K562 (cell line): ENCODE measurements at regions not wholly inside any gene's neighbourhood (a gene's known extent, or its start where the extent isn't known, plus 50 kb on each side); places are given as distances from the start of the nearest gene placed in this dataset.

Experiments used
- ATAC-seq: fragments of 200-7000 bp; cut with Tn5 transposase; 3 replicates; pipeline ENCODE4 v1.9.1; 2020; ENCODE audit warnings: moderate library complexity
- BruUV-seq: library from RNA; stranded (reverse); fragments of 400-500 nt; replicated peaks from 2 replicates; lab custom pipeline; 2021; lab: Mats Ljungman, UMichigan
- CTCF ChIA-PET: fragments of 300-600 bp; formaldehyde crosslinking; extraction: SDS; loops from one replicate; lab custom pipeline; 2021; ENCODE audit warnings: low intra/inter-chr PET ratio; lab: Yijun Ruan, JAX
- POLR2A ChIA-PET: fragments of 300-600, 350-650 bp; sonication (Branson Sonifier 250); formaldehyde crosslinking; extraction: SDS; loops from one replicate; lab custom pipeline; 2021; ENCODE audit warnings: antibody characterized with exemption, inconsistent platforms; lab: Yijun Ruan, JAX
- DNase-seq, 4 experiments: peaks; one replicate each; pipeline versions ENCODE4 v3.0.0 to v3.0.0-alpha.2; 2011 to 2018; ENCODE audit warnings: low spot score in 3 of 4, mixed read lengths in 3 of 4; ENCODE audit errors: extremely low read depth in 1 of 4
- FAIRE-seq: peaks from 2 replicates; lab custom pipeline; 2011; peaks lifted over from hg19 to GRCh38; lab: Jason Lieb, UNC
- H2AFZ ChIP-seq: 2 replicates; pipeline ENCODE4 v1.6.0; 2011; ENCODE audit warnings: low read depth, low read length, control low read depth, inconsistent platforms
- H3K27ac ChIP-seq: fragments of 200-600 bp; 3 replicates; pipeline ENCODE4 v1.8.0; 2011; ENCODE audit warnings: low read depth, mild to moderate bottlenecking, control low read depth, inconsistent platforms, low read length, moderate library complexity, mixed read lengths; ENCODE audit errors: extremely low read depth
- H3K27me3 ChIP-seq, 2 experiments: fragments of 300-600 bp in 1 of 2; 2 replicates in 1 of 2; 3 replicates in 1 of 2; pipeline versions ENCODE4 v1.6.0 to v1.8.0; 2011; ENCODE audit warnings: inconsistent platforms in 2 of 2, low read length in 2 of 2, mild to moderate bottlenecking in 1 of 2, mixed read lengths in 1 of 2, moderate library complexity in 1 of 2; ENCODE audit not compliant: control insufficient read depth in 2 of 2, insufficient read depth in 2 of 2
- H3K36me3 ChIP-seq: fragments of 300-600 bp; 3 replicates; pipeline ENCODE4 v1.8.0; 2011; ENCODE audit warnings: mild to moderate bottlenecking, low read length, inconsistent platforms; ENCODE audit not compliant: control insufficient read depth, insufficient read depth
- H3K4me1 ChIP-seq, 2 experiments: fragments of 200-600 bp in 1 of 2; replicated peaks in 1 of 2; 2 replicates in 1 of 2; 3 replicates in 1 of 2; pipeline versions ENCODE4 v1.5.1 to v1.8.0; 2011; ENCODE audit warnings: inconsistent platforms in 2 of 2, low read length in 2 of 2, mild to moderate bottlenecking in 1 of 2, mixed read lengths in 1 of 2, moderate library complexity in 1 of 2; ENCODE audit not compliant: control insufficient read depth in 2 of 2, insufficient read depth in 2 of 2
- H3K4me2 ChIP-seq: 2 replicates; pipeline ENCODE4 v1.6.1; 2011; ENCODE audit warnings: low read length, control low read depth, inconsistent platforms, mixed read lengths; ENCODE audit not compliant: insufficient read depth
- H3K4me3 ChIP-seq: fragments of 200-600 bp; sonication (generic), shearing (Covaris generic); 2 replicates; pipeline ENCODE4 v1.5.1; 2016; ENCODE audit warnings: control low read depth, inconsistent platforms
- H3K79me2 ChIP-seq: fragments of 200-600 bp; 3 replicates; pipeline ENCODE4 v1.8.0; 2011; ENCODE audit warnings: low read length, inconsistent platforms; ENCODE audit not compliant: control insufficient read depth, insufficient read depth
- H3K9ac ChIP-seq, 2 experiments: 2 replicates each; pipeline versions ENCODE4 v1.6.0 to v1.6.1; 2011; ENCODE audit warnings: low read depth in 2 of 2, low read length in 2 of 2, control low read depth in 1 of 2, inconsistent platforms in 1 of 2, mild to moderate bottlenecking in 1 of 2, mixed read lengths in 1 of 2; ENCODE audit not compliant: insufficient read depth in 1 of 2
- H3K9me1 ChIP-seq: one replicate; pipeline ENCODE4 v1.6.0; 2011; ENCODE audit warnings: inconsistent platforms, mild to moderate bottlenecking, low read length, moderate library complexity; ENCODE audit not compliant: control insufficient read depth, insufficient read depth
- H3K9me3 ChIP-seq: replicated peaks from 2 replicates; pipeline ENCODE4 v1.5.1; 2011; ENCODE audit warnings: low read depth, low read length, inconsistent platforms; ENCODE audit not compliant: control insufficient read depth, insufficient read depth
- H4K20me1 ChIP-seq: replicated peaks from 2 replicates; pipeline ENCODE4 v1.6.1; 2011; ENCODE audit warnings: low read length, inconsistent platforms, mixed read lengths; ENCODE audit not compliant: control insufficient read depth, insufficient read depth
- MEIS2 ChIP-seq: fragments of 450-650 bp; IDR thresholded peaks from 2 replicates; pipeline ENCODE4 v1.6.1; 2014; ENCODE audit warnings: mild to moderate bottlenecking; ENCODE audit not compliant: partially characterized antibody
- WGBS: fragments of 100-300 bp; shearing (Covaris generic); methylation state at CpG from one replicate; pipeline ENCODE4 v1.1.6; 2016; ENCODE audit warnings: low coverage, mixed read lengths; ENCODE audit not compliant: insufficient coverage; ENCODE audit errors: missing lambda C conversion rate; 5-methylcytosine and 5-hydroxymethylcytosine counted together
- in situ Hi-C: fragments of 300-500 bp; cut with MboI; formaldehyde crosslinking; loops from 4 replicates; pipeline ENCODE4 v1.15.0; 2018; ENCODE audit warnings: inconsistent platforms, mixed read lengths
- intact Hi-C: fragments of 100-400 bp; cut with micrococcal nuclease; formaldehyde crosslinking; loops from 2 replicates; pipeline ENCODE4 v1.14.2; 2022
- TF ChIP-seq, protein P1 (sequence below), 2 experiments: fragments of 450-650 bp in 1 of 2; IDR thresholded peaks; 2 replicates each; pipeline ENCODE4 v1.6.1; 2011 to 2017; ENCODE audit warnings: low read depth in 2 of 2, antibody characterized with exemption in 1 of 2, borderline replicate concordance in 1 of 2, low read length in 1 of 2, mild to moderate bottlenecking in 1 of 2, mixed read lengths in 1 of 2; ENCODE audit not compliant: control insufficient read depth in 1 of 2
- TF ChIP-seq, protein P2 (sequence below), 2 experiments: IDR thresholded peaks in 1 of 2; conservative IDR thresholded peaks in 1 of 2; 2 replicates each; pipeline ENCODE4 v1.6.1; 2016; ENCODE audit warnings: low read depth in 2 of 2, mild to moderate bottlenecking in 1 of 2, missing compliant biosample characterization in 1 of 2, missing genetic modification characterization in 1 of 2, moderate library complexity in 1 of 2

DNA sequence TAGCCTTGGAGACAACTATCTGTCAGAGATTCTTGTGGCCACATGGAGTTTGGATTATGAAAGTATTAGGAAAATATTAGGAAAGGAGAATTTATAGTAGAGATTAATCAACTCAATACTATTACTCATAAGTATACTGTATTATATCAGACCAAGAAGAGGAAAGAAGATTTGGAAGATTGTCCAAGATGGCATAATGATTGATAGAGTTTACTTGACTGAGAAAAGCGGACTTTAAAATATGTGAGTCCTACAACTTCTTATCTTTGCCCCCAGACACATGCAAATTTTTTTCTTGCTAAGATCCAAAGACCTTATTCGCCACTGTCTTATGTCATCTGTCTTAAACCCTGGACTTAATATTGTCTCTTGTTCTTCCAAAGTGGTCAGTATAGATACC, 54.8 kb upstream of the SHISA3 start:
- Histone ChIP-seq H3K9ac (no peak overlapping the region), H3K4me2 (no peak overlapping the region)
- no peak for ATAC-seq
- TF ChIP-seq, protein P1, sequence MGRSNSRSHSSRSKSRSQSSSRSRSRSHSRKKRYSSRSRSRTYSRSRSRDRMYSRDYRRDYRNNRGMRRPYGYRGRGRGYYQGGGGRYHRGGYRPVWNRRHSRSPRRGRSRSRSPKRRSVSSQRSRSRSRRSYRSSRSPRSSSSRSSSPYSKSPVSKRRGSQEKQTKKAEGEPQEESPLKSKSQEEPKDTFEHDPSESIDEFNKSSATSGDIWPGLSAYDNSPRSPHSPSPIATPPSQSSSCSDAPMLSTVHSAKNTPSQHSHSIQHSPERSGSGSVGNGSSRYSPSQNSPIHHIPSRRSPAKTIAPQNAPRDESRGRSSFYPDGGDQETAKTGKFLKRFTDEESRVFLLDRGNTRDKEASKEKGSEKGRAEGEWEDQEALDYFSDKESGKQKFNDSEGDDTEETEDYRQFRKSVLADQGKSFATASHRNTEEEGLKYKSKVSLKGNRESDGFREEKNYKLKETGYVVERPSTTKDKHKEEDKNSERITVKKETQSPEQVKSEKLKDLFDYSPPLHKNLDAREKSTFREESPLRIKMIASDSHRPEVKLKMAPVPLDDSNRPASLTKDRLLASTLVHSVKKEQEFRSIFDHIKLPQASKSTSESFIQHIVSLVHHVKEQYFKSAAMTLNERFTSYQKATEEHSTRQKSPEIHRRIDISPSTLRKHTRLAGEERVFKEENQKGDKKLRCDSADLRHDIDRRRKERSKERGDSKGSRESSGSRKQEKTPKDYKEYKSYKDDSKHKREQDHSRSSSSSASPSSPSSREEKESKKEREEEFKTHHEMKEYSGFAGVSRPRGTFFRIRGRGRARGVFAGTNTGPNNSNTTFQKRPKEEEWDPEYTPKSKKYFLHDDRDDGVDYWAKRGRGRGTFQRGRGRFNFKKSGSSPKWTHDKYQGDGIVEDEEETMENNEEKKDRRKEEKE (IDR thresholded peaks at IDR 0.05; ENCODE audit: borderline replicate concordance in 1 of 2, control insufficient read depth in 1 of 2, low read depth in 2 of 2, low read length in 1 of 2), result no peak
- TF ChIP-seq MEIS2, result peak; percentile 38
- TF ChIP-seq, protein P2, sequence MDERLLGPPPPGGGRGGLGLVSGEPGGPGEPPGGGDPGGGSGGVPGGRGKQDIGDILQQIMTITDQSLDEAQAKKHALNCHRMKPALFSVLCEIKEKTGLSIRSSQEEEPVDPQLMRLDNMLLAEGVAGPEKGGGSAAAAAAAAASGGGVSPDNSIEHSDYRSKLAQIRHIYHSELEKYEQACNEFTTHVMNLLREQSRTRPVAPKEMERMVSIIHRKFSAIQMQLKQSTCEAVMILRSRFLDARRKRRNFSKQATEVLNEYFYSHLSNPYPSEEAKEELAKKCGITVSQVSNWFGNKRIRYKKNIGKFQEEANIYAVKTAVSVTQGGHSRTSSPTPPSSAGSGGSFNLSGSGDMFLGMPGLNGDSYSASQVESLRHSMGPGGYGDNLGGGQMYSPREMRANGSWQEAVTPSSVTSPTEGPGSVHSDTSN (CRISPR knock-in tag; IDR thresholded peaks at IDR 0.05; ENCODE audit: low read depth), result no peak
- TF ChIP-seq, protein P2 (tag; conservative IDR thresholded peaks at IDR 0.05; ENCODE audit: low read depth), result peak; percentile 67
- TF ChIP-seq, all 486 proteins: peak for 2
- Histone ChIP-seq H3K9me1 (no peaks in the 10 kb centered on the region), H3K36me3 (no peaks in the 10 kb centered on the region), H2AFZ (no peak overlapping the region), H3K27me3 (peaks cover 2 to 20% of the 10 kb centered on the region in 2 experiments; a peak in 3 of 5 replicates), H3K27ac (no peak overlapping the region), H4K20me1 (no peaks in the 10 kb centered on the region), H3K9me3 (no peaks in the 10 kb centered on the region), H3K4me3 (no peak overlapping the region), H3K79me2 (no peaks in the 10 kb centered on the region), H3K4me1 (peaks cover 0 to 5% of the 10 kb centered on the region in 2 experiments; a peak in 1 of 5 replicates)
- ChIA-PET CTCF (no interaction called here), POLR2A (interaction anchor here (0.7 kb wide), 1 partner anchor 49 kb away, joined by 3 read pairs; no protein-coding TSS in a partner anchor)
- DNase-seq (no peak), FAIRE-seq (no peak)
- no TSS peak for BruUV-seq
- intact Hi-C loops (no loop called here), in situ Hi-C loops (no loop called here)
- WGBS, result 0% methylated on average over 2 of the region's 2 CpGs
